CD1c-positive myeloid dendritic cell (primary cell): ENCODE measurements at regions not wholly inside any gene's neighbourhood (a gene's known extent, or its start where the extent isn't known, plus 50 kb on each side); places are given as distances from the start of the nearest gene placed in this dataset.

ENCODE experiments used
- DNase-seq: peaks from one replicate; pipeline ENCODE4 v3.0.0-alpha.2; 2016; ENCODE audit errors: extremely low spot score

DNA sequence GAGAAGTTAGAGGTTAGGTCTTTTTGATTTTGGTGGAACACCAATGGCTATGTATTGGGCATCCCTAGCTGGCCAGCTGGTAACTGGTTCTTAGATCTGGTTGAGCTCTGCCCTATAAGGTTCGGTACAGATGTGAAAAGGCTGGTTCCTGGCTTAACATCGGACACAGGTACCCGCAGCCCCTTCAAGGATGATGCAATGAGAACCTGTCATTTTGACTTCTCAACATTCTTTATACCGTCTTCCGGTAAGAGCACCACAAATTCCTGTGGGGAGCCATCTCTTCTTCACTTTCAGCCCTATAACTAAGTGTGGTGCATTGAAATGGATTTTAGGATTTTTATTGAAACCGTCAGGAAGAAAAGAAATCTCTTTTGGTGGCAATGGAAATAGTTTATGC is 222.8 kb downstream of the ADAMTS9 start:
- no peak for DNase-seq

DNA sequence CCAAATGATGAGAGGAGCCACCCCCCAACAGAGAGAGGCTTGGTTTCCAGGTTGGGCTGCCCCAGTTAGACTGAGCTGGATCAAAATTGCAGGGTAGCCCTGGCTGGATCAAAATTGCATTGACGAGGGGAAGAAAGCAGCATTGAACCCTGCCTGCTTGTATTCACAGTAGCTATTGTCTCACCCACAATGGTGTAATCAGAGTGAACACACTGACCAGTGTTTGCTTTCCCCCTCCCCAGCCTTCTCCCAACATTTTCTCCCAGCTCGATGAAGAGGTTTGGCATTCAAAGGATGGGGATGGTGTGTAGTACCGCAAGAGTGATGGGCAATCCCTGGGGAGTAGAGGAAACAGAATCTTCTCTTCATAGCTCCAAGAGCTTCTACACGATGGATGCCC is 223.8 kb downstream of the ADAMTS9 start:
- no peak for DNase-seq

DNA sequence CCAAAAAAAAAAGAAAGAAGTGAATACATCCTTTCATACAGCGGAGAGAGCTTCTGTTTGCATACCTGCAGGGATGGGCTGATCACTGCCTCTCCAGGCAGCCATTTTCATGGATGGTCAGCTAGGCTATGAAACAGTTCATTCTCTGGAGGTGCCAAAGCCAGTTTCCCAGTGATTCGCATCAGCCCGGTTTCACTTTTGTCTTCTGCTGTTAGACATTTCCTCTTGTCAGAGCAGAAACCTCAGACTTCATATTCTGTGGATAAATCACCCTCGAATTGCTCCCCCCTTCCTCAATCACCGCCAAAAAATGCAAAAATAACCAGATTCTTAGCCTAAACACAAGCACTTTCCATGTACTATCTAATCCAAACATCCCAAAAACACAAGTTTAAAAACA is 225.6 kb downstream of the ADAMTS9 start:
- no peak for DNase-seq

DNA sequence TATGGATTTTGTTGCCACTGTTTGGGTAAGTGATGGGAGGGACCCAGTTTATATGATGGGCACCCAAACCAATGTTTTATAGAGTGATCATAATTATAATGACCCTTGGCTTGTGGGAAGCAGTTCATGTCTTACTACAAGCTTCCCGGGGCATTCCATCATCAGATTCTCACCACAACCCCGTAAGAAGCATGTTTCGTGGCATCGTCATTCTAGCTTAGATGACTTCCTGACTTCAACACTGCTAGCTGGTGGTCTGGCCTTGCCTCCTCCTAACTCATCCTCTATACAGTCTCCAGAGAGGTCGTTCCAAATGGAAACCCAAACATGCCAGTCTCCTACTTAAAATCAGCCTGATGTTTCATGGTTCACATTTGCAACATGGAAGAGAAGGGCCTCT is 226.9 kb downstream of the ADAMTS9 start:
- DNase-seq, result no peak

DNA sequence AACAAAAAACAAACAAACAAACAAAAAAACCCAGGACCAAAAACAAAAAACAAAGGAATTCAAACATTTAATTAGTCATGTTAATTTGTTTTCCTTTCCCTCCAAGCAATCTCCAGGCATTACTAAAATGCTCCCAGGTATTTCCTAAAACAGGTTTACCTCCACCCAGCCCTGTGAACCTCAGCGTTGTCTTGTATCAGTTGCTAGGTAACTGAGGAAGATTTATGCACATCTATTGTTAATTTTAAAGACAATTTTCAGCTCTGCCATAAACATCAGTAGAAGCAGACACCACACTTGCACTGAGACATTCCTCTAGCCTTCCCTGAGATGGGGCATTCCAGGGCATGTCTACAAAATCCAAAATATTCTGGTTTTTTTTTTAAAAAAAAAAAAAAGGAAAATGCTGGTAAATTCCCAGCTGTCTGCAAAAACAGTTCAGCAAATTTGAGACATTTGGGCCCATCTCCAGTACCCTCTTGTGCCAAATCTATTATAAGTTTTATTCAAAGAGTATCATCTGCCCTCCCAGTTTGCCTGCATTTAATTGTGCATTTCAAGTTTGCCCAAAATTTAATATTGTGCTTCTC is 227.6 kb downstream of the ADAMTS9 start:
- DNase-seq, result no peak

DNA sequence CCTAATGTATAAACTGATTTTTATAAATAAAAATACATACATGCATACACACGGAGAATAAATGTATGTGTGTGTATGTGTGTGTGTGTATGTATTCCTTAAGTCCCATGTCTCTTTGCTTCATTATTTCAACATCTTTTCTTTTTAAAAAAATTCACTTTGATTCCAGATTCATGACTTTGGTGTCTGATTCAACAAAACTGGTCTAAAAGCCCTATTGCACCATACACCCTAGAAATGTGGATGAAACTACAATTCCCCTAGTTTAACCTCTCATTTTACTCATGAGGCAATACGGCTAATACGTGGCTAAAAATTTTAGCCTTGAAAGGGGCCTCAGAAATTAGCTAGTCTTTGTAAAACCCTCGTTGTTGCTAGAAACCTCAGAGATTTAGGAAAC is 228.1 kb downstream of the ADAMTS9 start:
- no peak for DNase-seq

DNA sequence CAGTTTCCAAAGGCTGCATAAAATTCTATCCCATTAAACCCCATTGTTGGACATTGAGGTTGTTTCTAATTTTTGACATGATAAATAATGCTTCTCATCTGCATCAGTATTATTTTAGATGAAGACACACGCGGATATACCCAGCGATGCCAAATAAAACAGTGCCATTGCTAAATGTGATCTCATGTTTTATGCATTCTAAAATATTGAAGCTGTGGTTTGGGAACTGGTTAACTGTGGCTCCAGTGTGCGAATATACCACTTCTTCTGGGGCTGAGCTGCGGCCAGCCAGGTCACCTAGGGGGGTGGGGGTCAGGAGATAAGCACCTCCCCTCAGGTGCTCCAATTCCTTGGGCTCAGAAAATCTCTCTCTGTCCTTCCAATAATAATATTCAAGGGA is 230.0 kb downstream of the ADAMTS9 start:
- no peak for DNase-seq

DNA sequence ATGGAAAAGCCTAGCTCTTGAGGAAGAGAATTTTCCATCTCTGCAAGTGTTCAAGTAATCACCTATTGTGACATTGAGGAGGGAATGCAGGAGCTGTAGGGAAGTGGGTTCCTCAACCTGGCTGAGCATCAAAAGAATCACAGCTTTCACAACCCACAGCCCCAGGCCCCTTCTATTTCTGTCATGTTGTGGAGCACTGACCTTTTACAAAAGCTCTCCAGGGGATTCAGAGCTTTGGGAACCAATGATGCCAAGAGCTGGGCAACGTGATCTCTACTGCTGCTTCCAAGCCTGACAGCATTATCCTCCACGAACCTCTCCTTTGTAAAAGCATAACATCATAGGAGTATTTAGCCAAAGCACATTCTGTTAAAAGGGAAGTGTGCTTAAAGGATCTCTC is 231.1 kb downstream of the ADAMTS9 start:
- DNase-seq, result no peak

DNA sequence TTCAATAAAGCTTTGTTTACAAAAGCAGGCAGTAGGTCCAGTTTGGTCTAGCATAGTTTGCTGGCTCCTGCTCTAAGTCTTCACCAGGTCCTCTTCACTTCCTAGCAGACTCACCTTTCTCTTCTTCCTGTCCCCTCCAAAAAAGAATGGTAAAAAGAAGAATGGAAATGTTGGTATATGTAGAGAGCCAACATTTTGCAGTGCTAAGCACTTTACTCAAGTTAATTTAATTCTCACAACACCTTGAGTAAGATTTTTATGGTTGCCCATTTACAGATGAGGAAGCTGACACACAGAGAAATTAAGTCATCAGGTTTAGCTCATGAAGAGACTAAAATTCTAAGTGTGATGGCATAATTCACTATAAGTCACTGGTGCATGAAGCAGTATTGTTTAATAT is 230.1 kb upstream of the PRICKLE2 start:
- DNase-seq, result no peak

DNA sequence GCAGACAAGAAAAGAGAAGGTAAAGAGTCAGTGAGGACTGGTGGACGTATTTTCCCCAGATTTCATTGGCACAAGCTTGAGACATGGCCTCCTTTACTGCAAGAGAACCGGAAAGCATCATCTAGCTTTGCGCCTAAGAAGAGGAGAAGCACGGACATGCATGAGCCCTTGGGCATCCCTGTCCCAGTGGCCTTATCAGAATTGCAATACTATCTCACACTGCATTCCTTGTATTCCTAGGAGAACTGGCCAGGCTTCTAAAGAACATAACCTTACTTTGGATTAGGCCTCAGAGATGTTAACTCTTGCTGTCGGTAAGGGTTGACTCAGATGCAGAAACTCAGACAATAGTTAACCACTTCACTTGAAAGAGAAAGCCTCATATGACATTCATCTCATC is 229.5 kb upstream of the PRICKLE2 start:
- no peak for DNase-seq

DNA sequence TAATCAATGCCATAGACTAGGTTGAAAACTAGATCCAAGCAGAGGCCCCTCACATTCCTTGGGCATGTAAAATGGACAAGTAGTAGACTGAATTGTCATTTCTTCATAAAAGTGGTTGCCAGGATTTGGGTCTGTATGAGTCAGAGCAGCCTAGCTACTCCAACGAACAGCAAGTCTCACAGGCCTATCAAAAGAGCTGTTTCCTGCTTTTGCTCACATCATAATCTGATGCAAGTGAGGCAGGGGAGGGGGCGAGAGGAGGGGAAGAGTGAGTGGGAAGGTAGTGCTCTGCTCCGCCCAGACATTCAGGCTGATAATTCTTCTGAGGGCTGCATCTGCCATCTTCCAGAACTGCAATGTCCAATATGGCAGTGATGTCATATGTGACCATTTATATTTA is 228.9 kb upstream of the PRICKLE2 start:
- no peak for DNase-seq

DNA sequence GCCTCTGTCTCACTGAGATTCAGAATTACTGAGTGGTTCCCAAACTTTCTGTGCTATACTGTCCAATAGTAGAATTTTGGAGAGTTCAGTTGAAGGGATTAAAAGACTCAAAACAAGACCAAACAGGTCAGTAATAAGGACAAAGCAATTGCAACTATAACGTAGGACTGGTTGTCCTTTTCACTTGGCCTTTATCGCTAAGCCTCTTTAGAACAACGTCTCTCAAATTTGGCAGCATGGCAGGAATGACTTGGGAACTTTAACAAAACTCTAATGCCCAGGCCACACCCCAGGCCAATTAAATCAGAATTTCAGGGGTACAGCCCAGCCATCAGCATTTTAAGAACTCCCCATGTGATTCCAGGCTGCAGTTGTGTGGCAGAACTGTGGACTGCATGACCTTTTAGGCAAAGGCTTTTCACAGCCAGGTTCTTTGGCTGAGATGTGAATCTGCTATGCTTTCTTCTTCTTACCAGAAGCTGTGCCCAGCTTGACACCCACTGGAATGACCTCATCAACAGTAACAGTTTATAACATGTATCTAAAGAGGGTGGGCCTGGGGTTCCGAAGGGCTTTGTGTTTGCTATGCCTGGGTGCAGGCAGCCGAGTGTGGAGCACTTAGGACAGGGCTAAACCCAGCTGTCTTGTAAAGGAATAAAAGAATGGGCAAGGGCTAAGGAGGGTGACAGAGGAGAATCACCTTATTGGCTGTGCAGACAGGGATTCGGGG is 226.2 kb upstream of the PRICKLE2 start:
- no peak for DNase-seq

DNA sequence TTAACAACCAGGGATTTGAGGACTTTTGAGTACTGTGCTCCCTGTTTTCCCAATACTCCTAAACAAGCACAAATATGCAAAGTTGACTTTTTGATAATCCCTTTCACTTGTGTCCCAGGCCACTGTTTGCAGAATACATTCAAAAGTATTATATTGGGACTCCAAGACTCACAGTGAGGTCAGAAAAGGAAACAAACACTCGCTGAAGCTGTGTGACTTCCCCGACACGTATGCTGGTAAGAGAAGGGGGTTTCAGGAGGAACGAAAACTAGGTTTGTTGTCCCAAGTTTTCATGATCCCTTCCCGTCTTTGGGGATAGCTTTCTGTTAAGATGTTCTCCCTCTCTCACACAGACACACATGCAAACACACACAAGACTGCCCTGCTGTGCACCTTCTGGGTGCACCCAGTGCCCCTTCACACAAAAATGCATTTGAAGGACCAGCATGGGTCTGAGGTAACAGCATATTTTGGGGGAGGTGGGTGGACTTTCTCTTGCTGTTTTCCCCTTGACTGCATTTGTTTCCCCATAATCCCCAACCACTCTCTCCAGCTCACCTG is 225.2 kb upstream of the PRICKLE2 start:
- no peak for DNase-seq

DNA sequence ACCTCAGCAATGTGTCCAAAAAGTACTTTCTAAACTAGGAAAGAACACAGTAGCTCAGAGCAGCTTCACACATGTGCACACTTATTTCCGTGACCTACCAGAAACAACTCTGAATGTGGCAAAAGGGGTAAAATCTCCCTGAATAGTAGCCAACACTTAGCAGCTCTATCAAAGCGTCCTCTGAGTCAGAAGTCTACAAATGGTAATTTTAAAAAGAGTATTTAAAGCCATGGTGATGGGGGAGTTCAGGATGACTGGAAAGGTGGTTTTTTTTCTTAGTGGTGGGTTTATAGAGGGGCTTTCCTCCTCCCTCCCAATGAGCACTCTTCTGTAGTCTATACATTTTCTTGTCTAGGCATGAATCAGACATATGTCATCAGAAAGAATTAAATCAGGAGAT is 223.8 kb upstream of the PRICKLE2 start:
- DNase-seq, result no peak

DNA sequence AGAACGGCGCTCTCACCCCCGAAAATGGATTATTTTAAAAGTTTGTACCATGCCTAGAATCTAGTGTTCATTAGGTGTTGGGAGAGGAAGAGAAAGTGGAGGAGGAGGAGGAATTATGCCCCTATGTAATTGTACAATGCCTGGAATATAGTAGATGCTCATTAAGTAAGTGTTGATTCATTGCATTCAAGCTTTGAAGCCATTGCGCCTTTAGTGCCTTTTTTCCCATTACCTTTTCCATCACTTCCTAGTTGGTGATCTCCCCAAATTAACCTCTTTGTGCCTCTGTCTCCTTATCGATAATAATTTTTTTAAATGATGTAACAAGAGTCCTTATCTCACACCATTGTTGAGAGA is 220.7 kb upstream of the PRICKLE2 start:
- DNase-seq, result no peak

DNA sequence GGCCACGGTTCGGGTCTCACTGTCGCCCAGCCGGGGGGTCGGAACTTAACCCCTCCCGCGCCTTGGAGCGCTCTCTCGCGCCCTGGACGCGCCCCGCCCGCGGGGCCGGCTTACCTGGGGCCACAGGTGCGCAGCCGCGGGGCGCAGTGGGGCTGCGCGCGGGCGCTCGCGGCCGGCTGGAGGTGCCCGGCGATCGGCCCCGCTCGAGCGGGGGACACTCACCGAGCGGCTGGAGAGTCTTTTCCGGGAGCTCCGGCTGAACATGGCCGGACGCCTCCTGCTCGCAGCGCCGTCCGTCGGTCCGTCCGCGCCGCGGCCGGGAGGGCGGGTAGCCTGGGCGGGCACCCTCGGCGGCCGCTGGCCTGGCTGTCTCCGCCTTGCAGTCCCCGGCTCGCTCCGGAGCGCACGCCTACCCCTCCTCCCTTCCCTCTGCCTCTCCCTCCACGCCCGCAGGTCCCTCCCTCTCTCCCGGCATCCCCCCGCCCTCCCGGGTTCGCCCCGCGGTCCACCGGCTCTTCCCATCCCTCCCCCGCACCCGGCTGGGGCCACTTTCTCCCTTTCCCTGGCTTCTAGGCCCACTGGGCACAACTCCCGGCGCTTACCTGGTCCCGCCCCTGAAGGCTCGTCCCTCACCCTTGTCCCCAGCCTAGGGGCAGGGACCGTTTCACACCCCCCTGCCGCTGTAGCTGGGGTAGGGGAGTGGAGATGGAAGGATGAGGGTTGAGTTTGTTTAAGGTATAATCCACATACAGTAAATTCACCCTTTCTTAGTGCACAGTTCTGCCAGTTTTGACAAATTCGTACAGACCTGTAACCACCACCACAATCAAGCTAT is 220.1 kb upstream of the PRICKLE2 start:
- DNase-seq, result no peak

DNA sequence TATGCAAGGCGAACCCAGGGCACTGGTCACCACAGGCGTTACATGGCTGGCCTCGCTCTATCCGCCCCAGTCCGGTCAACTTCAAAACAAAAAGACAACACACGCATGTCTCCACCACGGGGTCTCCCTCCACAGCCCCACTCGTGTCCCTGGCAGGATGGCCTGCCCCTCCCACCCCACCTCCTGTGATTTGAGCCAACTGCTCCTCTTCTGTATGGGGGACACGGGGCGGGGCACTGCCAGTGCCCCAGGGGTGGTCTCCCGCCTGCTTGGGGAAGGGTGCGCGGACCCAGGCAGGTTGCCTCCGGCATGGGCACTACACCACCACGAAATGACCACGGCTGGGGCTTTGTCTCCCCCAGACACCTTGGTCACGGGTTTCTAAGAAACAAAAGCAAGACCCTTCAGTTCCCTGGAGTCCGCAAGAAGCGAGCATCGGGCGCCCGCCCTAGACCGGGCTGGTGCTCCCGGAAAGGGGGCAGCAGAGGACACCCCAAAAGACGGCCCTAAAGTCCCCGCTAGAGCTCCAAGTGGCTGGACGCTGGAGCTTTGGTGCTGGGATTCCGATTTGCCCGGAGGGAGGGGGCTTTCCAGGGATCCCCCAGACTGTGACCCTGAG is 219.3 kb upstream of the PRICKLE2 start:
- DNase-seq, result no peak

DNA sequence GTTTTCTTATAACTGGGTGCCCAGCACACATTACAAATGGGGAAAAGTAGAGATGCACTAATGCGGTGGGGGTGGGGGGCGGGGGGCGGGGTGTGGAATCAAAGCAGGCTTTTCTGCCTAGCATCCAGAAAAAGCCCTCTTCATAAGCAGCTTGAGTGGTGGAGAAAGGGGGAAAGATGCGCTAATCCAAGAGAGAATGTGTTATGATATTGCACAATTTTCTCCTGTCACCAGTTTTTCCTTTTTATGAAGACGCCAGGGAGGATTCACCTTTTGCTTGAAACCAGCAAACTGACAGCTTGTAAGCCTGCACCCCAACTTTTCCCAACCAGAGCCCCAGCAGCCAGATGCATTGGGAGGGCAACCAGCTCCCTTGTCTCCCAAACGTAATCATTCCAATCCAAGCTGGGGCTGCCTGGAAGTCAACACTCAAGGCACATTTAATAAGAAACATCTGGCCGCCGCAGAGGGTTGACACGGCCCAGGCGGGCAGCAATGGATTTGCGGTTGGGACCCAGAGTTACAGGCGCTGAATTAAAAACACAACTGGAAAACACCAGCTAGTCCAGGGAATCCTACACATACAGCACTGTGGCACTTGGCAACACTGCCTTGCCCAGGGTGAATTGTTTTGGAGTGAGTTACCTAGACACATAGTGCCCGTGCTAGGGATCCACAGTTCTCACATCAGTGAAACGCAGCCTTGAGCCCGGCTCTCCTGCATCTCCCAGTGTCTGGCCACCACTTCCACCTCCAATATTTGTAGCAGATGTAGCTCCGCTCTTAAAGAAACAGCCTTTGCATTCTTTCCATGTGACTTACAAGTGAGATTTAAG is 218.5 kb upstream of the PRICKLE2 start:
- DNase-seq, result no peak

DNA sequence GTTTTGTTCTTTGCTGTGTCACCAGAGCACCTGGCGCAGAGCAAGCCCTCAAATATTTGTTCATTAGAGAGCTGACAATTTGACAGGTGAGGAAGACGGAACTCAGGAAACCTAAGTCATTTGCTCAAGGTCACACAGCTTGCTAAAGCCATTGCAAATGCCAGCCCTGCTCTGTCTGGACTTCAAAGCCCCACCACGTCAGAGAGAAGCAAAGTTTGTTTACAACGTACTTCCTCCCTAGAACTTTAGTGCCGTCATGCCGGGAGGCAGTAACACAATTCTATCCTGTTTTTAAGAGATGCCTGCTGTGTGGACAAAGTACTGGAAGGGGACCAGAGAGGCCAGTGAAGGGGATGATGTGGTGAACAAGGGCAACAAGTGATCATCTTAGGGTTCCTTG is 216.6 kb upstream of the PRICKLE2 start:
- DNase-seq, result no peak

DNA sequence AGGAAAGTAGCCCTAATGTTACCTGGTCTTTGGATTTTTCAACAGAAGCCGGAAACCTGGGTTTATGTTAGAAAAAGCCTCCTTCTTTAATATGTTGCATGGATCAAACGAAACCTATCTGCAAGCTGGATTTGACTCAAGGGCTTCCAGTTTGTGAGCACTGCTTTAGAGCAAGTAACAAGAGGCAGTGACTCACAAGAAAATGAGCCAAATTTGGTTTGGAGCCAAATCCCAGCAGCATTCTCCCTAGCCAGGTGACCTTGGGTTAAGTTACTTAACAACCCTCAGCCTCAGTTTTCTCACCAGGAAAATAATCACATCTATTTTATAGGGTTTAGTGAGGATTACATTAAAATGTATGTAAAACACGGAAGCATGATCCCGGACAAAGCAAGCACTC is 215.2 kb upstream of the PRICKLE2 start:
- DNase-seq, result no peak

DNA sequence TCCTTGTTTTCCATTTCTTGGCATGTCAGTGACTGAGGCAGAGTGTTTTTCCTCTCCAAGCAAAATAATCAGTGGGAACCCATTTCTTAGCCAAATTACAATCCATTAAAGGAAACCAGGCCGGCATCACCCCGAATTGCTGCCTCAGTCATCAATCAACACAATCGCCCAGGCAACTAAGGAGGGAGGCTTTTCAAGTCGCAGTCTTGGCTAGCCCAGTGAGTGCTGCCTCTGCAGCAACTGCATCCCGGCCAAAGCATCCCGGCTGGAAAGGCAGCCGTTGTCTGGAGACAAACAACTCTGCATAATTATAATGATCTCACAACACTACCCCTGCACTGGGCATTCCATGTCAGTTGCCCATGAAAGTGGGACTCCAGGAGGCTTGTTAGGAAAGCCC is 213.5 kb upstream of the PRICKLE2 start:
- DNase-seq, result no peak

DNA sequence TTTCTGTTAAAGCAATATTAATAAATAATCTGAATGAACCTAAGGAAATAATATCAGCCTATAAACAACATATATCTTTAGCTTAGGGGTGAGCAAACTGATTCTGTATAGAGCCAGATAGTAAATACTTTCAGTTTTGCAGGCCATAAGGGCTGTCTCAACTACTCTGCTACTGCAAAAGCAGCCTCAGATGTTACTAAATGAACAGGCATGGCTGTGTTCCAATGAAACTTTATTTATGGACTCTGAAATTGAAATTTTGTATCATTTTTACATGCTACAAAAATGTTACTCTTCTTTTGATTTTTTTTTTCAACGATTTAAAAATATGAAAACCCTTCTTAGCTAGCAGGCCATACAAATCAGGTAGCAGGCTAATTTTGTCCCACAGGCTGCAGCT is 212.8 kb upstream of the PRICKLE2 start:
- no peak for DNase-seq
